Neuronal stem cell (in vitro differentiated cells): ENCODE measurements at regions not wholly inside any gene's neighbourhood (a gene's known extent, or its start where the extent isn't known, plus 50 kb on each side); places are given as distances from the start of the nearest gene placed in this dataset.
A peak's percentile ranks its signal among the peaks of the same experiment; 100 is the strongest.

Source experiments
- DNase-seq: peaks from one replicate; pipeline ENCODE4 v3.0.0-alpha.2; 2013; ENCODE audit warnings: low spot score
- H2AFZ ChIP-seq: one replicate; pipeline ENCODE4 v1.6.1; 2013; ENCODE audit warnings: mild to moderate bottlenecking, low read length, inconsistent platforms
- H2AK5ac ChIP-seq: 2 replicates; pipeline ENCODE4 v1.6.1; 2013; ENCODE audit warnings: low read depth, mild to moderate bottlenecking, inconsistent platforms, low read length, moderate library complexity, mixed read lengths
- H2BK120ac ChIP-seq: 2 replicates; pipeline ENCODE4 v1.6.1; 2013; ENCODE audit warnings: low read depth, mild to moderate bottlenecking, inconsistent platforms, low read length, moderate library complexity, mixed read lengths
- H2BK12ac ChIP-seq: one replicate; pipeline ENCODE4 v1.6.1; 2013; ENCODE audit warnings: low read length, inconsistent platforms
- H2BK15ac ChIP-seq: 2 replicates; pipeline ENCODE4 v1.6.1; 2013; ENCODE audit warnings: mild to moderate bottlenecking, low read length, inconsistent platforms, mixed read lengths
- H2BK5ac ChIP-seq: one replicate; pipeline ENCODE4 v1.6.1; 2013; ENCODE audit warnings: inconsistent platforms, mild to moderate bottlenecking, low read length, moderate library complexity
- H3K14ac ChIP-seq: one replicate; pipeline ENCODE4 v1.6.1; 2013; ENCODE audit warnings: low read length, inconsistent platforms
- H3K18ac ChIP-seq: 2 replicates; pipeline ENCODE4 v1.6.1; 2013; ENCODE audit warnings: low read length, inconsistent platforms
- H3K23ac ChIP-seq: 2 replicates; pipeline ENCODE4 v1.6.1; 2013; ENCODE audit warnings: low read depth, mild to moderate bottlenecking, mixed read lengths, low read length, inconsistent platforms; ENCODE audit not compliant: poor library complexity
- H3K27ac ChIP-seq: replicated peaks from 3 replicates; pipeline ENCODE4 v1.5.1; 2013; ENCODE audit warnings: low read length, inconsistent platforms
- H3K27me3 ChIP-seq, 3 experiments: 2 replicates each; pipeline ENCODE4 v1.6.1; 2013; ENCODE audit warnings: low read length in 3 of 3, mild to moderate bottlenecking in 2 of 3, inconsistent platforms in 1 of 3, low read depth in 1 of 3, mixed read lengths in 1 of 3, moderate library complexity in 1 of 3; ENCODE audit not compliant: control insufficient read depth in 3 of 3, insufficient read depth in 3 of 3
- H3K36me3 ChIP-seq, 2 donors: replicated peaks in 1 of 2; 2 replicates each; pipeline ENCODE4 v1.6.1; 2013; ENCODE audit warnings: low read length in 2 of 2; ENCODE audit not compliant: control insufficient read depth in 2 of 2, insufficient read depth in 2 of 2
- H3K4ac ChIP-seq: 2 replicates; pipeline ENCODE4 v1.6.1; 2013; ENCODE audit warnings: inconsistent platforms, mild to moderate bottlenecking, low read length, moderate library complexity
- H3K4me1 ChIP-seq, 2 donors: 1 replicate in 1 of 2; 2 replicates in 1 of 2; pipeline ENCODE4 v1.6.1; 2013; ENCODE audit warnings: low read length in 2 of 2, low read depth in 1 of 2; ENCODE audit not compliant: control insufficient read depth in 2 of 2, insufficient read depth in 1 of 2
- H3K4me2 ChIP-seq: one replicate; pipeline ENCODE4 v1.6.1; 2013; ENCODE audit warnings: mild to moderate bottlenecking, low read length, inconsistent platforms; ENCODE audit not compliant: insufficient read depth, poor library complexity, severe bottlenecking
- H3K4me3 ChIP-seq, 2 donors: 2 replicates each; pipeline ENCODE4 v1.5.1; 2013; ENCODE audit warnings: low read length in 2 of 2, mild to moderate bottlenecking in 2 of 2, inconsistent platforms in 1 of 2, moderate library complexity in 1 of 2
- H3K79me1 ChIP-seq: one replicate; pipeline ENCODE4 v1.6.1; 2013; ENCODE audit warnings: low read depth, mild to moderate bottlenecking, inconsistent platforms, low read length, moderate library complexity
- H3K9ac ChIP-seq: one replicate; pipeline ENCODE4 v1.6.1; 2013; ENCODE audit warnings: mild to moderate bottlenecking, low read depth, low read length, inconsistent platforms; ENCODE audit not compliant: poor library complexity
- H3K9me3 ChIP-seq, 2 donors: replicated peaks in 1 of 2; 2 replicates each; pipeline versions ENCODE3 to v1.6.1; 2013; ENCODE audit warnings: low read length in 2 of 2, mild to moderate bottlenecking in 2 of 2, inconsistent platforms in 1 of 2, low read depth in 1 of 2, mixed read lengths in 1 of 2, moderate library complexity in 1 of 2; ENCODE audit not compliant: control insufficient read depth in 2 of 2, insufficient read depth in 1 of 2
- H4K8ac ChIP-seq: one replicate; pipeline ENCODE4 v1.6.1; 2013; ENCODE audit warnings: low read depth, mild to moderate bottlenecking, inconsistent platforms, low read length, moderate library complexity
- H4K91ac ChIP-seq: one replicate; pipeline ENCODE4 v1.6.1; 2013; ENCODE audit warnings: low read length, low read depth, mild to moderate bottlenecking, inconsistent platforms; ENCODE audit not compliant: poor library complexity
- WGBS, 2 donors: extraction: QIAGEN DNeasy Blood & Tissue Kit; methylation state at CpG; one replicate each; pipeline ENCODE4 v1.1.7; 2013; ENCODE audit warnings: missing lambda C conversion rate in 2 of 2, mixed read lengths in 1 of 2; ENCODE audit not compliant: insufficient read length in 2 of 2, insufficient replicate concordance in 1 of 2; ENCODE audit errors: extremely low coverage in 2 of 2; 5-methylcytosine and 5-hydroxymethylcytosine counted together

DNA sequence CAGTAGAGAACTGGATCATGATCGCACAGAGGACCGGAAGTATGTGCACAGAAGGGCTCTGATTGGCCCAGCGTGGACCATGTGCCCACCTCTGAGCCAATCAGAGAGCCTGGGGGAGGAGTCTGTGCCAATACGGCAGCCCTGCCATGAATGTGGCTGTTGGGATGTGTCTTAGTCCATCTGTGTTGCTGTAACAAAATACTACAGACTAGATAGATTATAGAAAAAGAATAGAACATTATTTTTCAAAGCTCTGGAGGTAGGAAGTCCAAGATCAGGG lies 132.0 kb downstream of the NDUFA10 start:
- Histone ChIP-seq H3K27ac (no peak overlapping the region), H3K79me1 (no peaks in the 10 kb centered on the region), H3K23ac (no peak overlapping the region), H4K91ac (no peak overlapping the region), H3K36me3 (no peaks in the 10 kb centered on the region), H3K18ac (no peak overlapping the region), H3K4me3 (no peak overlapping the region), H2BK5ac (no peak overlapping the region), H2AFZ (peak overlapping the region; percentile 44), H3K14ac (no peak overlapping the region), H3K4me2 (no peak overlapping the region), H3K27me3 (peaks cover 0 to 4% (median 0%) of the 10 kb centered on the region in 3 experiments), H2BK120ac (no peak overlapping the region), H4K8ac (no peak overlapping the region), H2BK15ac (no peak overlapping the region), H3K4me1 (no peaks in the 10 kb centered on the region), H3K9me3 (peaks cover 0 to 2% of the 10 kb centered on the region in 2 donors), H2AK5ac (no peak overlapping the region), H3K4ac (no peak overlapping the region), H2BK12ac (no peak overlapping the region), H3K9ac (no peak overlapping the region)
- WGBS, 2 donors: no CpG with 5 or more reads among the region's 4 CpGs
- no peak for DNase-seq

GRCh38 chr2:239892441-239893235 lies 132.5 kb downstream of the NDUFA10 start:
- Histone ChIP-seq H3K4me3 (no peak overlapping the region), H4K8ac (peak overlapping the region; percentile 75), H2BK15ac (no peak overlapping the region), H3K4me1 (no peaks in the 10 kb centered on the region), H2AFZ (peak overlapping the region; percentile 44), H3K36me3 (no peaks in the 10 kb centered on the region), H3K18ac (no peak overlapping the region), H3K4ac (peak overlapping the region; percentile 71), H3K14ac (no peak overlapping the region), H3K9ac (peak overlapping the region; percentile 82), H2BK5ac (no peak overlapping the region), H3K27me3 (peaks cover 0 to 1% (median 0%) of the 10 kb centered on the region in 3 experiments), H3K23ac (peak overlapping the region; percentile 31), H2BK12ac (no peak overlapping the region), H3K9me3 (peaks cover 0 to 2% of the 10 kb centered on the region in 2 donors), H4K91ac (no peak overlapping the region), H3K27ac (no peak overlapping the region), H2BK120ac (no peak overlapping the region), H2AK5ac (no peak overlapping the region), H3K79me1 (no peaks in the 10 kb centered on the region), H3K4me2 (no peak overlapping the region)
- DNase-seq: no peak
- WGBS, 2 donors: no CpG with 5 or more reads among the region's 18 CpGs

- Histone ChIP-seq H2AK5ac (no peak overlapping the region), H3K4me2 (no peak overlapping the region), H3K27me3 (no peaks in the 10 kb centered on the region), H2AFZ (no peak overlapping the region), H3K9ac (no peak overlapping the region), H3K4me1 (no peaks in the 10 kb centered on the region), H3K23ac (no peak overlapping the region), H3K14ac (no peak overlapping the region), H3K4ac (no peak overlapping the region), H3K18ac (no peak overlapping the region), H3K36me3 (no peaks in the 10 kb centered on the region), H2BK120ac (no peak overlapping the region), H4K8ac (no peak overlapping the region), H3K79me1 (no peaks in the 10 kb centered on the region), H2BK5ac (no peak overlapping the region), H3K27ac (no peak overlapping the region), H2BK15ac (no peak overlapping the region), H3K4me3 (no peak overlapping the region), H2BK12ac (no peak overlapping the region), H3K9me3 (peaks cover 0 to 2% of the 10 kb centered on the region in 2 donors), H4K91ac (no peak overlapping the region)
- no CpG with 5 or more reads among the region's 3 CpGs for WGBS, 2 donors
- DNase-seq: no peak
Measured at GRCh38 chr2:239891698-239892097, 133.4 kb downstream of the NDUFA10 start.

- WGBS, 2 donors: no CpG with 5 or more reads among the region's 9 CpGs
- no peak overlapping the region for H3K4me2 ChIP-seq
Measured at GRCh38 chr2:239890206-239890746, 134.9 kb downstream of the NDUFA10 start.

More at GRCh38 chr2:239890206-239890746, 134.9 kb downstream of the NDUFA10 start:
- no peak overlapping the region for H4K91ac ChIP-seq
- peaks cover 2% of the 10 kb centered on the region in 2 donors for H3K9me3 ChIP-seq
- no peak overlapping the region for H3K23ac ChIP-seq
- no peak overlapping the region for H3K9ac ChIP-seq
- no peak overlapping the region for H2BK12ac ChIP-seq
- H2AFZ ChIP-seq: no peak overlapping the region
- no peak for DNase-seq
- no peaks in the 10 kb centered on the region for H3K4me1 ChIP-seq
- H3K18ac ChIP-seq: no peak overlapping the region
- H2BK15ac ChIP-seq: no peak overlapping the region
- no peak overlapping the region for H2AK5ac ChIP-seq
- H3K27me3 ChIP-seq: no peaks in the 10 kb centered on the region
- no peak overlapping the region for H3K4ac ChIP-seq
- no peak overlapping the region for H2BK5ac ChIP-seq
- H2BK120ac ChIP-seq: no peak overlapping the region
- H3K27ac ChIP-seq: no peak overlapping the region
- no peak overlapping the region for H3K14ac ChIP-seq
- no peak overlapping the region for H3K4me3 ChIP-seq
- no peak overlapping the region for H4K8ac ChIP-seq
- H3K79me1 ChIP-seq: no peaks in the 10 kb centered on the region
- H3K36me3 ChIP-seq: no peaks in the 10 kb centered on the region
